Testis (tissue), 2 donors: ENCODE measurements at regions not wholly inside any gene's neighbourhood (a gene's known extent, or its start where the extent isn't known, plus 50 kb on each side); places are given as distances from the start of the nearest gene placed in this dataset.

Experiments used
- DNase-seq: peaks from one replicate; pipeline ENCODE4 v3.0.0-alpha.2; 2019
- H3K27ac ChIP-seq, 2 donors: fragments of 200-600 bp; sonication (generic); one replicate each; pipeline ENCODE4 v1.5.1; 2019
- H3K27me3 ChIP-seq: fragments of 200-600 bp; sonication (generic); one replicate; pipeline ENCODE4 v1.5.1; 2019
- H3K36me3 ChIP-seq: fragments of 200-600 bp; sonication (generic); one replicate; pipeline ENCODE4 v1.5.1; 2017; ENCODE audit warnings: low read depth; ENCODE audit errors: missing control alignments
- H3K4me1 ChIP-seq: fragments of 200-600 bp; sonication (generic); one replicate; pipeline ENCODE4 v1.5.1; 2019
- H3K4me3 ChIP-seq, 2 donors: fragments of 200-600 bp; sonication (generic); one replicate each; pipeline ENCODE4 v1.5.1; 2017 to 2019
- H3K9me3 ChIP-seq: fragments of 200-600 bp; sonication (generic); one replicate; pipeline ENCODE4 v1.5.1; 2017
- CTCF ChIP-seq, 3 experiments: fragments of 450-650 bp in 2 of 3; fragments of 200-600 bp in 1 of 3; sonication (generic) in 1 of 3; IDR thresholded peaks; one replicate each; pipeline ENCODE4 v1.5.1; 2016 to 2019; ENCODE audit warnings: antibody characterized with exemption in 3 of 3, mild to moderate bottlenecking in 2 of 3, moderate library complexity in 1 of 3
- POLR2A ChIP-seq: fragments of 450-650 bp; IDR thresholded peaks from one replicate; pipeline ENCODE4 v1.6.1; 2017; ENCODE audit warnings: antibody characterized with exemption, mild to moderate bottlenecking, moderate library complexity
- WGBS, 2 donors: methylation state at CpG; one replicate each; pipeline ENCODE4 v1.1.5; 2018; 5-methylcytosine and 5-hydroxymethylcytosine counted together
- intact Hi-C: fragments of 100-400 bp; cut with DNase I; formaldehyde crosslinking; loops from one replicate; pipeline ENCODE4 v1.15.1; 2023; ENCODE audit warnings: low total_unique reads

GRCh38 chrX:5409106-5409505 is 819.6 kb downstream of the NLGN4X start:
- Histone ChIP-seq H3K9me3 (no peaks in the 10 kb centered on the region), H3K27ac (no peak overlapping the region), H3K27me3 (no peaks in the 10 kb centered on the region), H3K36me3 (no peaks in the 10 kb centered on the region), H3K4me1 (no peaks in the 10 kb centered on the region), H3K4me3 (no peak overlapping the region)
- no peak for TF ChIP-seq CTCF (IDR thresholded peaks at IDR 0.05)
- TF ChIP-seq POLR2A: no peak
- DNase-seq: no peak
- intact Hi-C loops: no loop called here
- WGBS, 2 donors: 88% methylated on average over 5 of the region's 5 CpGs

- H3K27me3 ChIP-seq: no peaks in the 10 kb centered on the region
- TF ChIP-seq CTCF (IDR thresholded peaks at IDR 0.05) (no peak), POLR2A (no peak)
- no peak overlapping the region for H3K4me3 ChIP-seq
- H3K36me3 ChIP-seq: no peaks in the 10 kb centered on the region
- H3K9me3 ChIP-seq: no peaks in the 10 kb centered on the region
- DNase-seq: no peak
- H3K4me1 ChIP-seq: no peaks in the 10 kb centered on the region
- 57 to 84% methylated on average over 3 of the region's 3 CpGs for WGBS, 2 donors
- no peak overlapping the region for H3K27ac ChIP-seq
- intact Hi-C loops: no loop called here
Measured at GRCh38 chrX:5402461-5402860, 826.2 kb downstream of the NLGN4X start.

GRCh38 chrX:5399403-5399802 is 829.3 kb downstream of the NLGN4X start:
- Histone ChIP-seq H3K9me3 (no peaks in the 10 kb centered on the region), H3K27me3 (no peaks in the 10 kb centered on the region), H3K27ac (no peak overlapping the region), H3K36me3 (no peaks in the 10 kb centered on the region), H3K4me1 (no peaks in the 10 kb centered on the region), H3K4me3 (no peak overlapping the region)
- TF ChIP-seq CTCF (IDR thresholded peaks at IDR 0.05) (no peak), POLR2A (no peak)
- intact Hi-C loops: no loop called here
- WGBS, 2 donors: 62 to 80% methylated on average over 1 to 8 of the region's 8 CpGs
- no peak for DNase-seq

GRCh38 chrX:5397409-5397808 is 831.3 kb downstream of the NLGN4X start:
- DNase-seq: no peak
- Histone ChIP-seq H3K27me3 (no peaks in the 10 kb centered on the region), H3K27ac (no peak overlapping the region), H3K36me3 (no peaks in the 10 kb centered on the region), H3K4me3 (no peak overlapping the region), H3K4me1 (no peaks in the 10 kb centered on the region), H3K9me3 (no peaks in the 10 kb centered on the region)
- no peak for TF ChIP-seq CTCF (IDR thresholded peaks at IDR 0.05)
- TF ChIP-seq POLR2A: no peak
- 33 to 39% methylated on average over 7 of the region's 7 CpGs for WGBS, 2 donors
- intact Hi-C loops: no loop called here

GRCh38 chrX:5390376-5390775 is 838.3 kb downstream of the NLGN4X start:
- H3K27me3 ChIP-seq: no peaks in the 10 kb centered on the region
- H3K4me3 ChIP-seq: no peak overlapping the region
- no peaks in the 10 kb centered on the region for H3K36me3 ChIP-seq
- DNase-seq: no peak
- no peaks in the 10 kb centered on the region for H3K4me1 ChIP-seq
- H3K27ac ChIP-seq: no peak overlapping the region
- TF ChIP-seq CTCF (IDR thresholded peaks at IDR 0.05) (no peak), POLR2A (no peak)
- intact Hi-C loops: no loop called here
- 70 to 78% methylated on average over 2 to 13 of the region's 14 CpGs for WGBS, 2 donors
- H3K9me3 ChIP-seq: no peaks in the 10 kb centered on the region
